A549 (cell line): ENCODE measurements at regions not wholly inside any gene's neighbourhood (a gene's known extent, or its start where the extent isn't known, plus 50 kb on each side); places are given as distances from the start of the nearest gene placed in this dataset.
A peak's percentile ranks its signal among the peaks of the same experiment; 100 is the strongest.

Experiments used
- ATAC-seq, 2 experiments: fragments of 200-7000 bp in 1 of 2; fragments of >200 bp in 1 of 2; cut with Nextera tagmentation in 1 of 2; cut with Tn5 transposase in 1 of 2; 3 replicates each; pipeline versions ENCODE4 v1.8.0 to v1.9.1; 2018 to 2020; ENCODE audit warnings: mild to moderate bottlenecking in 1 of 2, moderate library complexity in 1 of 2
- CTCF ChIA-PET: fragments of 300-600 bp; sonication (Branson Sonifier 250); formaldehyde crosslinking; extraction: SDS; loops from one replicate; lab custom pipeline; 2021; ENCODE audit warnings: antibody characterized with exemption, inconsistent platforms; lab: Yijun Ruan, JAX
- POLR2A ChIA-PET: fragments of 350-600 bp; formaldehyde crosslinking; extraction: SDS; loops from one replicate; lab custom pipeline; 2021; ENCODE audit warnings: antibody characterized with exemption, inconsistent platforms; lab: Yijun Ruan, JAX
- DNase-seq, 2 experiments: peaks; one replicate each; pipeline versions ENCODE4 v3.0.0 to v3.0.0-alpha.2; 2011 to 2016; ENCODE audit warnings: low read depth in 1 of 2, low spot score in 1 of 2
- FAIRE-seq: peaks from 2 replicates; lab custom pipeline; 2011; peaks lifted over from hg19 to GRCh38; lab: Jason Lieb, UNC
- H3K27ac ChIP-seq, 2 experiments: fragments of >200 bp; sonication (Bioruptor Twin); formaldehyde crosslinking; 3 replicates each; pipeline ENCODE4 v1.5.1; 2016 to 2017
- H3K4me1 ChIP-seq: fragments of >200 bp; sonication (Bioruptor Twin); formaldehyde crosslinking; 3 replicates; pipeline ENCODE4 v1.6.1; 2016
- H3K4me2 ChIP-seq: fragments of >200 bp; sonication (Bioruptor Twin); formaldehyde crosslinking; 3 replicates; pipeline ENCODE4 v1.6.1; 2016
- H3K4me3 ChIP-seq: fragments of >200 bp; sonication (Bioruptor Twin); formaldehyde crosslinking; 3 replicates; pipeline ENCODE4 v1.5.1; 2016
- H3K9me3 ChIP-seq: fragments of >200 bp; sonication (Bioruptor Twin); formaldehyde crosslinking; 3 replicates; pipeline ENCODE4 v1.6.1; 2016
- CBX2 ChIP-seq: fragments of 200-600 bp; sonication (generic); IDR thresholded peaks from 2 replicates; pipeline ENCODE4 v1.6.1; 2016; ENCODE audit warnings: low read depth, mild to moderate bottlenecking, borderline replicate concordance
- CEBPB ChIP-seq, 2 experiments: fragments of >200 bp in 1 of 2; sonication (Bioruptor Twin) in 1 of 2; formaldehyde crosslinking in 1 of 2; IDR thresholded peaks; 2 replicates each; pipeline ENCODE4 v1.6.1; 2012 to 2016
- EHMT2 ChIP-seq: fragments of 200-600 bp; sonication (generic); IDR thresholded peaks from 2 replicates; pipeline ENCODE4 v1.6.1; 2016; ENCODE audit warnings: antibody characterized with exemption, low read depth, mild to moderate bottlenecking, moderate library complexity
- ELK1 ChIP-seq: fragments of 150-350 bp; IDR thresholded peaks from 2 replicates; pipeline ENCODE4 v1.6.1; 2014; ENCODE audit warnings: low read depth, mild to moderate bottlenecking, low read length
- EP300 ChIP-seq, 2 experiments: fragments of >200 bp; sonication (Bioruptor Twin); formaldehyde crosslinking; IDR thresholded peaks; 2 replicates in 1 of 2; 3 replicates in 1 of 2; pipeline ENCODE4 v1.6.1; 2016 to 2017
- ESRRA ChIP-seq: fragments of 150-350 bp; IDR thresholded peaks from 2 replicates; pipeline ENCODE4 v1.6.1; 2014; ENCODE audit warnings: mild to moderate bottlenecking, low read length, borderline replicate concordance
- FOSL2 ChIP-seq, 2 experiments: fragments of 450-650 bp in 1 of 2; fragments of >200 bp in 1 of 2; sonication (Bioruptor Twin) in 1 of 2; formaldehyde crosslinking; IDR thresholded peaks; 2 replicates each; pipeline versions ENCODE4 v1.5.0 to v1.6.1; 2016 to 2020; ENCODE audit warnings: mild to moderate bottlenecking in 1 of 2, moderate library complexity in 1 of 2
- HDAC2 ChIP-seq: fragments of 200-600 bp; sonication (generic); IDR thresholded peaks from 2 replicates; pipeline ENCODE4 v1.6.1; 2016
- HEYL ChIP-seq: fragments of 250-450 bp; sonication (Bioruptor Pico); IDR thresholded peaks from 2 replicates; pipeline ENCODE4 v1.8.0; 2021; ENCODE audit warnings: mild to moderate bottlenecking, moderate library complexity
- HOXB13 ChIP-seq: fragments of 250-450 bp; sonication (Bioruptor Pico); IDR thresholded peaks from 2 replicates; pipeline ENCODE4 v1.5.0; 2020; ENCODE audit warnings: low read depth, mild to moderate bottlenecking, moderate library complexity
- HOXB5 ChIP-seq: fragments of 250-450 bp; sonication (Bioruptor Pico); IDR thresholded peaks from 2 replicates; pipeline ENCODE4 v1.5.0; 2020; ENCODE audit warnings: mild to moderate bottlenecking, moderate library complexity
- JUN ChIP-seq, 2 experiments: fragments of >200 bp; sonication (Bioruptor Twin); formaldehyde crosslinking; IDR thresholded peaks; 2 replicates in 1 of 2; 3 replicates in 1 of 2; pipeline ENCODE4 v1.6.1; 2016 to 2017
- JUNB ChIP-seq: fragments of >200 bp; sonication (Bioruptor Twin); formaldehyde crosslinking; IDR thresholded peaks from 2 replicates; pipeline ENCODE4 v1.6.1; 2016
- KDM5A ChIP-seq: fragments of 200-600 bp; sonication (generic); IDR thresholded peaks from 2 replicates; pipeline ENCODE4 v1.6.1; 2016; ENCODE audit warnings: antibody characterized with exemption, mild to moderate bottlenecking
- NPAS2 ChIP-seq: fragments of 250-450 bp; sonication (Bioruptor Pico); IDR thresholded peaks from 2 replicates; pipeline ENCODE4 v1.8.0; 2022; ENCODE audit warnings: mild to moderate bottlenecking, moderate library complexity, borderline replicate concordance
- RARB ChIP-seq: fragments of 250-450 bp; sonication (Bioruptor Pico); IDR thresholded peaks from 2 replicates; pipeline ENCODE4 v1.8.0; 2021; ENCODE audit warnings: mild to moderate bottlenecking, moderate library complexity
- RNF2 ChIP-seq: fragments of 200-600 bp; sonication (generic); IDR thresholded peaks from 2 replicates; pipeline ENCODE4 v1.6.1; 2016; ENCODE audit warnings: low read depth, mild to moderate bottlenecking, antibody characterized with exemption, moderate library complexity, borderline replicate concordance
- SREBF2 ChIP-seq: fragments of 450-650 bp; IDR thresholded peaks from 2 replicates; pipeline ENCODE4 v1.6.1; 2014; ENCODE audit warnings: mild to moderate bottlenecking, moderate library complexity
- ZFP36 ChIP-seq: fragments of 450-650 bp; IDR thresholded peaks from 2 replicates; pipeline ENCODE4 v1.6.1; 2014; ENCODE audit warnings: borderline replicate concordance; ENCODE audit not compliant: partially characterized antibody
- ZNF302 ChIP-seq: fragments of 250-450 bp; sonication (Bioruptor Pico); IDR thresholded peaks from 2 replicates; pipeline ENCODE4 v1.9.0; 2021; ENCODE audit warnings: inconsistent platforms, mild to moderate bottlenecking, moderate library complexity
- WGBS: methylation state at CpG from one replicate; pipeline ENCODE4 v1.1.6; 2017; ENCODE audit errors: missing lambda C conversion rate; 5-methylcytosine and 5-hydroxymethylcytosine counted together
- TF ChIP-seq, protein P1 (sequence below): fragments of >200 bp; sonication (Bioruptor Twin); formaldehyde crosslinking; IDR thresholded peaks from 3 replicates; pipeline ENCODE4 v1.5.1; 2016
- TF ChIP-seq, protein P2 (sequence below): fragments of 200-600 bp; sonication (generic); IDR thresholded peaks from 2 replicates; pipeline ENCODE4 v1.6.1; 2016; ENCODE audit warnings: antibody characterized with exemption, mild to moderate bottlenecking, moderate library complexity
- TF ChIP-seq, protein P3 (sequence below): fragments of >200 bp; sonication (Bioruptor Twin); formaldehyde crosslinking; IDR thresholded peaks from 2 replicates; pipeline ENCODE4 v1.6.1; 2016
- TF ChIP-seq, protein P4 (sequence below): fragments of 450-650 bp; IDR thresholded peaks from 2 replicates; pipeline ENCODE4 v1.6.1; 2014; ENCODE audit warnings: antibody characterized with exemption
- TF ChIP-seq, protein P5 (sequence below): IDR thresholded peaks from 2 replicates; pipeline ENCODE4 v1.6.1; 2012; ENCODE audit warnings: low read depth, borderline replicate concordance

- CTCF ChIA-PET: interaction anchor here (0.7 kb wide), 1 partner anchor 28 kb away, joined by 3 read pairs; no protein-coding TSS in a partner anchor
- WGBS: 50% methylated on average over 2 of the region's 2 CpGs
- no peak overlapping the region for H3K4me3 ChIP-seq
- H3K27ac ChIP-seq: no peak overlapping the region
- no peaks in the 10 kb centered on the region; the same call in 2 of the 3 replicates for H3K9me3 ChIP-seq
- DNase-seq (peak in 1 of 2 experiments; percentile 23), FAIRE-seq (no peak), ATAC-seq (no peak; a peak in 2 of 6 replicates)
- POLR2A ChIA-PET: no interaction called here
- TF ChIP-seq, protein P1, sequence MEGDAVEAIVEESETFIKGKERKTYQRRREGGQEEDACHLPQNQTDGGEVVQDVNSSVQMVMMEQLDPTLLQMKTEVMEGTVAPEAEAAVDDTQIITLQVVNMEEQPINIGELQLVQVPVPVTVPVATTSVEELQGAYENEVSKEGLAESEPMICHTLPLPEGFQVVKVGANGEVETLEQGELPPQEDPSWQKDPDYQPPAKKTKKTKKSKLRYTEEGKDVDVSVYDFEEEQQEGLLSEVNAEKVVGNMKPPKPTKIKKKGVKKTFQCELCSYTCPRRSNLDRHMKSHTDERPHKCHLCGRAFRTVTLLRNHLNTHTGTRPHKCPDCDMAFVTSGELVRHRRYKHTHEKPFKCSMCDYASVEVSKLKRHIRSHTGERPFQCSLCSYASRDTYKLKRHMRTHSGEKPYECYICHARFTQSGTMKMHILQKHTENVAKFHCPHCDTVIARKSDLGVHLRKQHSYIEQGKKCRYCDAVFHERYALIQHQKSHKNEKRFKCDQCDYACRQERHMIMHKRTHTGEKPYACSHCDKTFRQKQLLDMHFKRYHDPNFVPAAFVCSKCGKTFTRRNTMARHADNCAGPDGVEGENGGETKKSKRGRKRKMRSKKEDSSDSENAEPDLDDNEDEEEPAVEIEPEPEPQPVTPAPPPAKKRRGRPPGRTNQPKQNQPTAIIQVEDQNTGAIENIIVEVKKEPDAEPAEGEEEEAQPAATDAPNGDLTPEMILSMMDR: no peak
- TF ChIP-seq CBX2 (no peak), RNF2 (no peak), HEYL (no peak), RARB (CRISPR knock-in tag) (no peak), JUNB (no peak), FOSL2 (IDR thresholded peaks at IDR 0.05) (no peak), FOSL2 (CRISPR knock-in tag; IDR thresholded peaks at IDR 0.05) (no peak), HOXB13 (CRISPR knock-in tag) (no peak), KDM5A (no peak), HOXB5 (CRISPR knock-in tag) (no peak)
- TF ChIP-seq, protein P2, sequence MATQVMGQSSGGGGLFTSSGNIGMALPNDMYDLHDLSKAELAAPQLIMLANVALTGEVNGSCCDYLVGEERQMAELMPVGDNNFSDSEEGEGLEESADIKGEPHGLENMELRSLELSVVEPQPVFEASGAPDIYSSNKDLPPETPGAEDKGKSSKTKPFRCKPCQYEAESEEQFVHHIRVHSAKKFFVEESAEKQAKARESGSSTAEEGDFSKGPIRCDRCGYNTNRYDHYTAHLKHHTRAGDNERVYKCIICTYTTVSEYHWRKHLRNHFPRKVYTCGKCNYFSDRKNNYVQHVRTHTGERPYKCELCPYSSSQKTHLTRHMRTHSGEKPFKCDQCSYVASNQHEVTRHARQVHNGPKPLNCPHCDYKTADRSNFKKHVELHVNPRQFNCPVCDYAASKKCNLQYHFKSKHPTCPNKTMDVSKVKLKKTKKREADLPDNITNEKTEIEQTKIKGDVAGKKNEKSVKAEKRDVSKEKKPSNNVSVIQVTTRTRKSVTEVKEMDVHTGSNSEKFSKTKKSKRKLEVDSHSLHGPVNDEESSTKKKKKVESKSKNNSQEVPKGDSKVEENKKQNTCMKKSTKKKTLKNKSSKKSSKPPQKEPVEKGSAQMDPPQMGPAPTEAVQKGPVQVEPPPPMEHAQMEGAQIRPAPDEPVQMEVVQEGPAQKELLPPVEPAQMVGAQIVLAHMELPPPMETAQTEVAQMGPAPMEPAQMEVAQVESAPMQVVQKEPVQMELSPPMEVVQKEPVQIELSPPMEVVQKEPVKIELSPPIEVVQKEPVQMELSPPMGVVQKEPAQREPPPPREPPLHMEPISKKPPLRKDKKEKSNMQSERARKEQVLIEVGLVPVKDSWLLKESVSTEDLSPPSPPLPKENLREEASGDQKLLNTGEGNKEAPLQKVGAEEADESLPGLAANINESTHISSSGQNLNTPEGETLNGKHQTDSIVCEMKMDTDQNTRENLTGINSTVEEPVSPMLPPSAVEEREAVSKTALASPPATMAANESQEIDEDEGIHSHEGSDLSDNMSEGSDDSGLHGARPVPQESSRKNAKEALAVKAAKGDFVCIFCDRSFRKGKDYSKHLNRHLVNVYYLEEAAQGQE: no peak
- TF ChIP-seq, protein P3, sequence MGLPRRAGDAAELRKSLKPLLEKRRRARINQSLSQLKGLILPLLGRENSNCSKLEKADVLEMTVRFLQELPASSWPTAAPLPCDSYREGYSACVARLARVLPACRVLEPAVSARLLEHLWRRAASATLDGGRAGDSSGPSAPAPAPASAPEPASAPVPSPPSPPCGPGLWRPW: no peak
- no peaks in the 10 kb centered on the region for H3K4me1 ChIP-seq
- no peak overlapping the region for H3K4me2 ChIP-seq
These were observed 746.5 kb downstream of the USP25 start for GRCh38 chr21:16476056-16476825.

- ChIA-PET POLR2A (no interaction called here), CTCF (no interaction called here)
- Histone ChIP-seq H3K27ac (no peak overlapping the region), H3K9me3 (no peaks in the 10 kb centered on the region), H3K4me2 (no peak overlapping the region), H3K4me3 (no peak overlapping the region), H3K4me1 (no peaks in the 10 kb centered on the region)
- FAIRE-seq (no peak), ATAC-seq (no peak), DNase-seq (no peak)
- 55% methylated on average over 2 of the region's 2 CpGs for WGBS
- TF ChIP-seq KDM5A (no peak), ZNF302 (CRISPR knock-in tag) (no peak), CEBPB (IDR thresholded peaks at IDR 0.05) (no peak), HOXB13 (CRISPR knock-in tag) (no peak), EHMT2 (no peak), ESRRA (no peak), SREBF2 (no peak), HDAC2 (no peak), EP300 (IDR thresholded peaks at IDR 0.05) (no peak), ELK1 (no peak), ZFP36 (no peak), NPAS2 (CRISPR knock-in tag) (no peak), JUN (IDR thresholded peaks at IDR 0.05) (no peak)
- TF ChIP-seq, protein P4, sequence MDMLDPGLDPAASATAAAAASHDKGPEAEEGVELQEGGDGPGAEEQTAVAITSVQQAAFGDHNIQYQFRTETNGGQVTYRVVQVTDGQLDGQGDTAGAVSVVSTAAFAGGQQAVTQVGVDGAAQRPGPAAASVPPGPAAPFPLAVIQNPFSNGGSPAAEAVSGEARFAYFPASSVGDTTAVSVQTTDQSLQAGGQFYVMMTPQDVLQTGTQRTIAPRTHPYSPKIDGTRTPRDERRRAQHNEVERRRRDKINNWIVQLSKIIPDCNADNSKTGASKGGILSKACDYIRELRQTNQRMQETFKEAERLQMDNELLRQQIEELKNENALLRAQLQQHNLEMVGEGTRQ: no peak
- TF ChIP-seq, protein P1: no peak
- TF ChIP-seq, protein P5, sequence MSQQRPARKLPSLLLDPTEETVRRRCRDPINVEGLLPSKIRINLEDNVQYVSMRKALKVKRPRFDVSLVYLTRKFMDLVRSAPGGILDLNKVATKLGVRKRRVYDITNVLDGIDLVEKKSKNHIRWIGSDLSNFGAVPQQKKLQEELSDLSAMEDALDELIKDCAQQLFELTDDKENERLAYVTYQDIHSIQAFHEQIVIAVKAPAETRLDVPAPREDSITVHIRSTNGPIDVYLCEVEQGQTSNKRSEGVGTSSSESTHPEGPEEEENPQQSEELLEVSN: no peak
These were observed 758.3 kb downstream of the USP25 start for GRCh38 chr21:16488042-16488441.
